GM23338 (cell line): ENCODE measurements at regions not wholly inside any gene's neighbourhood (a gene's known extent, or its start where the extent isn't known, plus 50 kb on each side); places are given as distances from the start of the nearest gene placed in this dataset.

ENCODE experiments used
- ATAC-seq: fragments of 200-7000 bp; cut with Tn5 transposase; 3 replicates; pipeline ENCODE4 v1.9.1; 2020
- DNase-seq: peaks from one replicate; pipeline ENCODE4 v3.0.0-alpha.2; 2015; ENCODE audit warnings: low spot score
- H2AFZ ChIP-seq: fragments of 200-600 bp; sonication (generic); 2 replicates; pipeline ENCODE4 v1.8.0; 2016; ENCODE audit warnings: antibody characterized with exemption, mild to moderate bottlenecking, moderate library complexity
- H3F3A ChIP-seq: fragments of 200-600 bp; sonication (generic); replicated peaks from 2 replicates; pipeline ENCODE4 v1.8.0; 2017; ENCODE audit warnings: antibody characterized with exemption, mixed run types, low read depth
- H3K27ac ChIP-seq: fragments of 200-600 bp; sonication (generic); 2 replicates; pipeline ENCODE4 v1.6.1; 2016; ENCODE audit warnings: low read depth
- H3K27me3 ChIP-seq: fragments of 200-600 bp; sonication (generic); 2 replicates; pipeline ENCODE4 v1.8.0; 2016; ENCODE audit warnings: mild to moderate bottlenecking, mixed run types, moderate library complexity; ENCODE audit not compliant: insufficient read depth
- H3K36me3 ChIP-seq: fragments of 200-600 bp; sonication (generic); 2 replicates; pipeline ENCODE4 v1.8.0; 2016; ENCODE audit warnings: mild to moderate bottlenecking; ENCODE audit not compliant: insufficient read depth
- H3K4me1 ChIP-seq: fragments of 200-600 bp; sonication (generic); 2 replicates; pipeline ENCODE4 v1.8.0; 2016; ENCODE audit warnings: mild to moderate bottlenecking, moderate library complexity; ENCODE audit not compliant: insufficient read depth
- H3K4me2 ChIP-seq: fragments of 200-600 bp; sonication (generic); 2 replicates; pipeline ENCODE4 v1.7.1; 2017; ENCODE audit warnings: mixed run types
- H3K4me3 ChIP-seq: fragments of 200-600 bp; sonication (generic); 2 replicates; pipeline ENCODE4 v1.6.1; 2016; ENCODE audit warnings: mixed run types
- H3K79me2 ChIP-seq: fragments of 200-600 bp; sonication (generic); replicated peaks from 2 replicates; pipeline ENCODE4 v1.8.0; 2017; ENCODE audit warnings: mild to moderate bottlenecking; ENCODE audit not compliant: insufficient read depth
- H3K9me2 ChIP-seq: fragments of 200-600 bp; sonication (generic); 2 replicates; pipeline ENCODE4 v1.8.0; 2017; ENCODE audit not compliant: insufficient read depth
- H4K20me1 ChIP-seq: fragments of 200-600 bp; sonication (generic); replicated peaks from 2 replicates; pipeline ENCODE4 v1.8.0; 2017; ENCODE audit warnings: mild to moderate bottlenecking; ENCODE audit not compliant: insufficient read depth
- H3K27ac Mint-ChIP-seq: 2 replicates; pipeline ENCODE4 v1.8.0; 2020; ENCODE audit warnings: inconsistent platforms, mild to moderate bottlenecking, moderate library complexity, mixed read lengths
- H3K27me3 Mint-ChIP-seq: 3 replicates; pipeline ENCODE4 v1.8.0; 2022; ENCODE audit warnings: low read depth, mild to moderate bottlenecking, moderate library complexity, mixed read lengths, inconsistent platforms; ENCODE audit not compliant: insufficient read depth, poor library complexity
- H3K36me3 Mint-ChIP-seq: 3 replicates; pipeline ENCODE4 v1.8.0; 2021; ENCODE audit warnings: low read depth, mild to moderate bottlenecking, inconsistent platforms, moderate library complexity, mixed read lengths
- H3K4me1 Mint-ChIP-seq: 3 replicates; pipeline ENCODE4 v1.8.0; 2020; ENCODE audit warnings: mild to moderate bottlenecking, inconsistent platforms, mixed read lengths
- H3K4me3 Mint-ChIP-seq: 3 replicates; pipeline ENCODE4 v1.8.0; 2021; ENCODE audit warnings: moderate library complexity, mild to moderate bottlenecking, inconsistent platforms, mixed read lengths
- H3K9me3 Mint-ChIP-seq: 3 replicates; pipeline ENCODE4 v1.8.0; 2020; ENCODE audit warnings: moderate library complexity, mild to moderate bottlenecking, inconsistent platforms, mixed read lengths
- CTCF ChIP-seq, 2 experiments: fragments of 200-600 bp in 1 of 2; sonication (generic) in 1 of 2; conservative IDR thresholded peaks; 2 replicates each; pipeline versions ENCODE4 v1.5.1 to v1.6.1; 2016 to 2017; ENCODE audit warnings: antibody characterized with exemption in 2 of 2, low read depth in 2 of 2, mild to moderate bottlenecking in 2 of 2, moderate library complexity in 1 of 2
- ETS1 ChIP-seq: IDR thresholded peaks from 2 replicates; pipeline ENCODE4 v1.6.1; 2016; ENCODE audit warnings: antibody characterized with exemption
- EZH2 ChIP-seq: fragments of 200-600 bp; sonication (generic); IDR thresholded peaks from one replicate; pipeline ENCODE4 v1.8.0; 2017; ENCODE audit warnings: antibody characterized with exemption, mild to moderate bottlenecking, low read depth; ENCODE audit not compliant: unreplicated experiment
- EZH2phosphoT487 ChIP-seq: fragments of 200-600 bp; sonication (generic); IDR thresholded peaks from one replicate; pipeline ENCODE4 v1.8.1; 2018; ENCODE audit warnings: antibody characterized with exemption; ENCODE audit not compliant: unreplicated experiment
- JUNB ChIP-seq: IDR thresholded peaks from one replicate; pipeline ENCODE4 v1.6.1; 2016; ENCODE audit warnings: antibody characterized with exemption; ENCODE audit not compliant: unreplicated experiment
- NANOG ChIP-seq: IDR thresholded peaks from 2 replicates; pipeline ENCODE4 v1.6.1; 2016; ENCODE audit warnings: antibody characterized with exemption, borderline replicate concordance
- POLR2AphosphoS5 ChIP-seq: IDR thresholded peaks from 2 replicates; pipeline ENCODE4 v1.6.1; 2016; ENCODE audit warnings: antibody characterized with exemption, low read depth
- REST ChIP-seq: IDR thresholded peaks from one replicate; pipeline ENCODE4 v1.6.1; 2018; ENCODE audit warnings: antibody characterized with exemption; ENCODE audit not compliant: unreplicated experiment
- STAT1 ChIP-seq: IDR thresholded peaks from one replicate; pipeline ENCODE4 v1.6.1; 2016; ENCODE audit warnings: antibody characterized with exemption; ENCODE audit not compliant: unreplicated experiment
- ZNF331 ChIP-seq: fragments of 250-450 bp; sonication (Bioruptor Pico); IDR thresholded peaks from 2 replicates; pipeline ENCODE4 v1.5.0; 2020; ENCODE audit warnings: low read depth, mild to moderate bottlenecking, moderate library complexity
- ZNF462 ChIP-seq: fragments of 250-450 bp; sonication (Bioruptor Pico); IDR thresholded peaks from 2 replicates; pipeline ENCODE4 v1.5.0; 2020; ENCODE audit warnings: mild to moderate bottlenecking, moderate library complexity

GRCh38 chr6:93684339-93684738 is 265.0 kb upstream of the EPHA7 start (continued):
- TF ChIP-seq EZH2 (no peak), REST (no peak), ETS1 (no peak), CTCF (conservative IDR thresholded peaks at IDR 0.05; ENCODE audit: low read depth in 2 of 2) (no peak)

- H3K27ac ChIP-seq: no peak overlapping the region
- H3K4me3 Mint-ChIP-seq: no peak overlapping the region
Observed at GRCh38 chr6:93679836-93680235, 260.5 kb upstream of the EPHA7 start.

More at GRCh38 chr6:93679836-93680235, 260.5 kb upstream of the EPHA7 start:
- Histone ChIP-seq H2AFZ (no peak overlapping the region), H3K9me2 (peaks cover 2% of the 10 kb centered on the region; the same call in 1 of the 2 replicates), H3K36me3 (no peaks in the 10 kb centered on the region), H3K27me3 (no peaks in the 10 kb centered on the region), H3K79me2 (no peaks in the 10 kb centered on the region), H3F3A (no peaks in the 10 kb centered on the region), H3K4me2 (no peak overlapping the region), H3K4me3 (no peak overlapping the region), H4K20me1 (no peaks in the 10 kb centered on the region), H3K4me1 (no peaks in the 10 kb centered on the region; the same call in 1 of the 2 replicates)
- H3K4me1 Mint-ChIP-seq: no peaks in the 10 kb centered on the region
- no peaks in the 10 kb centered on the region for H3K9me3 Mint-ChIP-seq
- no peak for TF ChIP-seq NANOG
- no peak for TF ChIP-seq POLR2AphosphoS5
- no peak for TF ChIP-seq EZH2phosphoT487
- no peak for TF ChIP-seq CTCF (conservative IDR thresholded peaks at IDR 0.05; ENCODE audit: low read depth in 2 of 2)
- no peak for TF ChIP-seq JUNB
- TF ChIP-seq ZNF462 (CRISPR knock-in tag): no peak
- no peak for TF ChIP-seq ZNF331 (CRISPR knock-in tag)
- TF ChIP-seq STAT1: no peak
- H3K36me3 Mint-ChIP-seq: no peaks in the 10 kb centered on the region
- DNase-seq (no peak), ATAC-seq (no peak)
- no peak overlapping the region for H3K27ac Mint-ChIP-seq
- no peaks in the 10 kb centered on the region for H3K27me3 Mint-ChIP-seq
